ENCODE measurements at regions not wholly inside any gene's neighbourhood (a gene's known extent, or its start where the extent isn't known, plus 50 kb on each side); places are given as distances from the start of the nearest gene placed in this dataset.

DNA sequence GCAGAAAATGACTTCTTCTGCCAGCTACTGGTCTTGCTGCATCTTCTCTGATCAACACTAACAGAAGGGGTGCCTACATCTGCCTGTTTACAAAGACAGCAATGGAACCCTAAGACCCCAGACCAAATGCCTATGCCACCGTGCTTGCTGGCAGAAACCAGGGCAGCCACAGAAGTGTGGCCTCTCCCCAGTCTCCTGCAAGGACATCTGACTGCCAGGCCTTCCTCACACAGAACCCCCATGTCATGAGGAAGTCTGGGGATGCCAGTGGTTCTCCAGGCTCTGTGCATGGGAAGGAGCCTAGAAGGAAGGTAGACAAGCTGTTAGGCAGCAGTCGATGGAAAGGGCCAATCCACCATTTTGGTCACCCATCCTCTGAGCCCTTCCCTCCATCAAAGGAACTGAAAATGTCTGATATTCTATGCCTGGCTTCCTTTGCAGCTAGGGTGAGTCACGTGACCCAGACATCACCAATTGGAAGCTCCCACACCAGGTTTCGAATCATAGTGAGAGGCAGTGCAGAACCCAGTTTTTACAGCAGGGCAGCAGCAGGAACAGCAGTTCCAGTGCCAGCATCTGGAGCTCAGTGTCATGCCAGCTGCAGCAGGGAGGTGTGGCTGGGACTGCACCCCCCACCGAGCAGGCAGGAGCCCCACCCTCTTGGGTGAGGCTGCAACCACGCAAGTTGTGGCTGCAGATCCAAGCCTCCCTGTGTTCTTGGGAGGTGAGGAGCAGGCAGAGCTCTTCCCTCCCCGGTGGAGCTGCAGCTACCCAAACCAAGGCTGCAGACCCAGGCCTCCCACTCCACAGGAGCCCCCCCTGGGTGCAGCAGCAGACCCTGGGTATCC, 123.4 kb downstream of the OLFM1 start:
- no peak for DNase-seq (ENCODE audit: low spot score)
- Histone ChIP-seq H4K20me1 (ENCODE audit: insufficient read depth, poor library complexity, severe bottlenecking) (no peaks in the 10 kb centered on the region), H3K27me3 (peaks cover under 1% of the 10 kb centered on the region), H2AFZ (no peak overlapping the region), H3K36me3 (replicated peaks; ENCODE audit: insufficient read depth, low read depth) (no peaks in the 10 kb centered on the region), H3K27ac (no peak overlapping the region), H3K4me2 (no peak overlapping the region), H3K9me3 (ENCODE audit: low read depth) (no peaks in the 10 kb centered on the region), H3K4me3 (no peak overlapping the region), H3K9me2 (replicated peaks; ENCODE audit: insufficient read depth) (no peaks in the 10 kb centered on the region), H3K4me1 (ENCODE audit: insufficient read depth) (peaks cover 2% of the 10 kb centered on the region), H3K79me2 (no peaks in the 10 kb centered on the region)
- TF ChIP-seq EZH2 (IDR thresholded peaks at IDR 0.05; ENCODE audit: borderline replicate concordance): no peak
- 84% methylated on average over 7 of the region's 7 CpGs for WGBS (ENCODE audit: low lambda C conversion rate, missing lambda C conversion rate)

DNA sequence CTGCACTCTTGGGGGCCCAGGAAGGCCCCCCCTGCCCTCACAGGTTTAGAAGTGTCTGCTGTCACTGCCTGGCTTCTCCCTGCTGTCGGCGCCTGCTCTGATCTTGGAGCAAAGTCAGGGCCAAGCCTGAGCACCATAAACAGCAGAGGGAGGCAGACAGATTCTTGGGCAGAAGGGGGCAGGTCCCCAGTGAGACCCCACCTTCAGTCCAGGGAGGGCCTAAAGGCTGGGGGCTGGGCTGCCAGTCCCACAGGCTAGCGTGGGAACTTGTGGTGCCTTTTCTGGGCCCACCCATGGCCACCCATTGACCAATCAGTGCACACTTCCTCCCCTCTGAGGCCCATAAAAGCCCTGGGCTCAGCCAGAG, 124.0 kb downstream of the OLFM1 start:
- Histone ChIP-seq H3K4me3 (no peak overlapping the region), H2AFZ (no peak overlapping the region), H3K27me3 (peaks cover 6% of the 10 kb centered on the region), H3K4me2 (no peak overlapping the region), H3K36me3 (replicated peaks; ENCODE audit: insufficient read depth, low read depth) (no peaks in the 10 kb centered on the region), H3K9me3 (ENCODE audit: low read depth) (no peaks in the 10 kb centered on the region), H3K4me1 (ENCODE audit: insufficient read depth) (peaks cover 8% of the 10 kb centered on the region), H4K20me1 (ENCODE audit: insufficient read depth, poor library complexity, severe bottlenecking) (no peaks in the 10 kb centered on the region), H3K9me2 (replicated peaks; ENCODE audit: insufficient read depth) (no peaks in the 10 kb centered on the region), H3K27ac (no peak overlapping the region), H3K79me2 (no peaks in the 10 kb centered on the region)
- TF ChIP-seq EZH2phosphoT487 (IDR thresholded peaks at IDR 0.05; ENCODE audit: low read depth, severe bottlenecking, unreplicated experiment): no peak
- no peak for TF ChIP-seq EZH2 (IDR thresholded peaks at IDR 0.05; ENCODE audit: borderline replicate concordance)
- TF ChIP-seq, protein P1, sequence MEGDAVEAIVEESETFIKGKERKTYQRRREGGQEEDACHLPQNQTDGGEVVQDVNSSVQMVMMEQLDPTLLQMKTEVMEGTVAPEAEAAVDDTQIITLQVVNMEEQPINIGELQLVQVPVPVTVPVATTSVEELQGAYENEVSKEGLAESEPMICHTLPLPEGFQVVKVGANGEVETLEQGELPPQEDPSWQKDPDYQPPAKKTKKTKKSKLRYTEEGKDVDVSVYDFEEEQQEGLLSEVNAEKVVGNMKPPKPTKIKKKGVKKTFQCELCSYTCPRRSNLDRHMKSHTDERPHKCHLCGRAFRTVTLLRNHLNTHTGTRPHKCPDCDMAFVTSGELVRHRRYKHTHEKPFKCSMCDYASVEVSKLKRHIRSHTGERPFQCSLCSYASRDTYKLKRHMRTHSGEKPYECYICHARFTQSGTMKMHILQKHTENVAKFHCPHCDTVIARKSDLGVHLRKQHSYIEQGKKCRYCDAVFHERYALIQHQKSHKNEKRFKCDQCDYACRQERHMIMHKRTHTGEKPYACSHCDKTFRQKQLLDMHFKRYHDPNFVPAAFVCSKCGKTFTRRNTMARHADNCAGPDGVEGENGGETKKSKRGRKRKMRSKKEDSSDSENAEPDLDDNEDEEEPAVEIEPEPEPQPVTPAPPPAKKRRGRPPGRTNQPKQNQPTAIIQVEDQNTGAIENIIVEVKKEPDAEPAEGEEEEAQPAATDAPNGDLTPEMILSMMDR (IDR thresholded peaks at IDR 0.05; ENCODE audit: poor library complexity): no peak
- WGBS (ENCODE audit: low lambda C conversion rate, missing lambda C conversion rate): 87% methylated on average over 3 of the region's 3 CpGs
- no peak for DNase-seq (ENCODE audit: low spot score)

DNA sequence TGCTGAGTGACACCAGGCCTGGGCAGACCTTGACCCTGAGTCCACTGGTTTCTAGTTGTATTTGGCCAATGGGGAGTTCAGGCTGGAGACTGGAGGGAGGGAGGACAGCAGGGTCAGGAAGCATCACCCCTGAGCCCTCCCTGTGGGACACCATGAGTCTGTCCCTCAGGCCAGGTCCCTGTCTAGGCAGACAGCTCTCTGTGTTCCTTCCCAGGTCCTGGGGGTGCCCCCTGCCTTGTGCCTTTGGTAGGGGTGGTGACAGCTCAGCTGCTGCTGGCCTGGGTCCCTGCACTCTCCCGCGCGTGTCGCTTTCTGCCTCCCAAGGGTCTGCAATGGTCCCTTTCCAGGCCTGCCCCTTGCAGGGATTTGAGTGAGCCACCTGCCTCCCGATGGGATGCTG, 125.5 kb downstream of the OLFM1 start:
- no peak for DNase-seq (ENCODE audit: low spot score)
- no peaks in the 10 kb centered on the region for H4K20me1 ChIP-seq (ENCODE audit: insufficient read depth, poor library complexity, severe bottlenecking)
- H3K4me2 ChIP-seq: no peak overlapping the region
- no peaks in the 10 kb centered on the region for H3K36me3 ChIP-seq (replicated peaks; ENCODE audit: insufficient read depth, low read depth)
- 100% methylated on average over 5 of the region's 5 CpGs for WGBS (ENCODE audit: low lambda C conversion rate, missing lambda C conversion rate)
- H3K27me3 ChIP-seq: peaks cover 14% of the 10 kb centered on the region
- TF ChIP-seq EZH2 (IDR thresholded peaks at IDR 0.05; ENCODE audit: borderline replicate concordance) (no peak), EZH2phosphoT487 (IDR thresholded peaks at IDR 0.05; ENCODE audit: low read depth, severe bottlenecking, unreplicated experiment) (no peak)
- TF ChIP-seq, protein P1 (IDR thresholded peaks at IDR 0.05; ENCODE audit: poor library complexity): no peak
- H3K9me2 ChIP-seq (replicated peaks; ENCODE audit: insufficient read depth): no peaks in the 10 kb centered on the region
- peaks cover 11% of the 10 kb centered on the region for H3K4me1 ChIP-seq (ENCODE audit: insufficient read depth)
- no peak overlapping the region for H2AFZ ChIP-seq
- H3K4me3 ChIP-seq: no peak overlapping the region
- no peaks in the 10 kb centered on the region for H3K9me3 ChIP-seq (ENCODE audit: low read depth)
- H3K79me2 ChIP-seq: no peaks in the 10 kb centered on the region
- no peak overlapping the region for H3K27ac ChIP-seq

DNA sequence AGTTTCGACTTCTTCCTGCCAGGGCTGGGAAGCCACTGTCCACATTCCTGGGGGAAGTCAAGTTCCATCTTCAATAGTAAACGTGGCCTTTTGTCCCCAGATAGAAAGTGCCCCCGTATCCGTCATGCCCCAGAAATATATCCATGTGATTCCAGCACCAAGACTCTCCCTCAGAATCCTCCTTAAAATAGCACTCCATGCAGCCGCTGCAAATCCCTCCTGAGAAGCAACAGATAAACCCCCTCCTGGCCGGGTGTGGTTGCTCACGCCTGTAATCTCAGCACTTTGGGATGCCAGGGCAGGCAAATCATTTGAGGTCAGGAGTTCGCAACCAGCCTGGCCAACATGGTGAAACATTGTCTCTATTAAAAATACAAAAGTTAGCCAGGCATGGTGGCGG, 126.1 kb downstream of the OLFM1 start:
- Histone ChIP-seq H3K4me2 (no peak overlapping the region), H2AFZ (no peak overlapping the region), H3K9me2 (replicated peaks; ENCODE audit: insufficient read depth) (no peaks in the 10 kb centered on the region), H4K20me1 (ENCODE audit: insufficient read depth, poor library complexity, severe bottlenecking) (no peaks in the 10 kb centered on the region), H3K4me3 (no peak overlapping the region), H3K9me3 (ENCODE audit: low read depth) (no peaks in the 10 kb centered on the region), H3K4me1 (ENCODE audit: insufficient read depth) (peaks cover 11% of the 10 kb centered on the region), H3K79me2 (no peaks in the 10 kb centered on the region), H3K36me3 (replicated peaks; ENCODE audit: insufficient read depth, low read depth) (no peaks in the 10 kb centered on the region), H3K27me3 (peaks cover 19% of the 10 kb centered on the region), H3K27ac (no peak overlapping the region)
- DNase-seq (ENCODE audit: low spot score): no peak
- TF ChIP-seq EZH2 (IDR thresholded peaks at IDR 0.05; ENCODE audit: borderline replicate concordance) (no peak), EZH2phosphoT487 (IDR thresholded peaks at IDR 0.05; ENCODE audit: low read depth, severe bottlenecking, unreplicated experiment) (no peak)
- TF ChIP-seq, protein P1 (IDR thresholded peaks at IDR 0.05; ENCODE audit: poor library complexity): no peak
- 85% methylated on average over 9 of the region's 9 CpGs for WGBS (ENCODE audit: low lambda C conversion rate, missing lambda C conversion rate)
